ENCODE measurements at regions not wholly inside any gene's neighbourhood (a gene's known extent, or its start where the extent isn't known, plus 50 kb on each side); places are given as distances from the start of the nearest gene placed in this dataset.

GRCh38 chr14:44662250-44662891 is 155.3 kb upstream of the FSCB start:
- FAIRE-seq (no peak), DNase-seq (ENCODE audit: low read depth in 1 of 2, low spot score in 1 of 2) (no peak), ATAC-seq (no peak)
- no peak for TF ChIP-seq GATA3 (IDR thresholded peaks at IDR 0.05; ENCODE audit: borderline replicate concordance)
- TF ChIP-seq HEYL (CRISPR knock-in tag; IDR thresholded peaks at IDR 0.05): no peak
- TF ChIP-seq RAD21 (conservative IDR thresholded peaks at IDR 0.05 in 1 of 2, IDR thresholded peaks at IDR 0.05 in 1 of 2): no peak
- no peak for TF ChIP-seq RFX5 (IDR thresholded peaks at IDR 0.05)
- no peak for TF ChIP-seq MAX (IDR thresholded peaks at IDR 0.05)
- no peak for TF ChIP-seq NFE2L2 (conservative IDR thresholded peaks at IDR 0.05; ENCODE audit: low read length)
- no peak for TF ChIP-seq ZFP36 (IDR thresholded peaks at IDR 0.05; ENCODE audit: borderline replicate concordance, partially characterized antibody)
- no peak for TF ChIP-seq NR3C1 (IDR thresholded peaks at IDR 0.05)
- no peak for TF ChIP-seq CHD4 (IDR thresholded peaks at IDR 0.05; ENCODE audit: borderline replicate concordance)
- TF ChIP-seq KDM5A (IDR thresholded peaks at IDR 0.05): no peak
- TF ChIP-seq MYC (IDR thresholded peaks at IDR 0.05; ENCODE audit: borderline replicate concordance, low read length): no peak
- no peak for TF ChIP-seq ZNF302 (CRISPR knock-in tag; IDR thresholded peaks at IDR 0.05)
- TF ChIP-seq REST (IDR thresholded peaks at IDR 0.05): no peak
- TF ChIP-seq ESRRA (IDR thresholded peaks at IDR 0.05; ENCODE audit: borderline replicate concordance, low read length): no peak
- TF ChIP-seq ELK1 (IDR thresholded peaks at IDR 0.05; ENCODE audit: low read depth, low read length): no peak
- TF ChIP-seq CHD2 (IDR thresholded peaks at IDR 0.05; ENCODE audit: low read length, partially characterized antibody): no peak
- TF ChIP-seq SMC3 (IDR thresholded peaks at IDR 0.05): no peak
- TF ChIP-seq ZSCAN20 (CRISPR knock-in tag; IDR thresholded peaks at IDR 0.05): no peak
- Histone ChIP-seq H3K9me3 (no peaks in the 10 kb centered on the region), H3K4me2 (no peak overlapping the region), H3K4me3 (no peak overlapping the region), H3K27ac (no peak overlapping the region), H3K4me1 (no peaks in the 10 kb centered on the region)
- ChIA-PET POLR2A (no interaction called here), CTCF (no interaction called here)

- no peak for TF ChIP-seq TFCP2L1 (CRISPR knock-in tag; IDR thresholded peaks at IDR 0.05)
- no peak for TF ChIP-seq REST (IDR thresholded peaks at IDR 0.05)
- no peak for TF ChIP-seq SREBF2 (IDR thresholded peaks at IDR 0.05)
- TF ChIP-seq POLR2AphosphoS2 (conservative IDR thresholded peaks at IDR 0.05; ENCODE audit: low read length): no peak
- no peak for TF ChIP-seq NFE2L2 (conservative IDR thresholded peaks at IDR 0.05; ENCODE audit: low read length)
- TF ChIP-seq HOXB5 (CRISPR knock-in tag; IDR thresholded peaks at IDR 0.05): no peak
- no peak for TF ChIP-seq HES2 (IDR thresholded peaks at IDR 0.05)
- no peak for TF ChIP-seq SMC3 (IDR thresholded peaks at IDR 0.05)
- no peak overlapping the region for H3K4me3 ChIP-seq
- FAIRE-seq (no peak), ATAC-seq (no peak), DNase-seq (ENCODE audit: low read depth in 1 of 2, low spot score in 1 of 2) (no peak)
- POLR2A ChIA-PET: no interaction called here
- H3K27ac ChIP-seq: no peak overlapping the region
- WGBS (ENCODE audit: missing lambda C conversion rate): 57% methylated on average over 1 of the region's 1 CpG
- CTCF ChIA-PET: interaction anchor here (1.3 to 1.5 kb wide), 2 partner anchors 9 to 1155 kb away, joined by 3 to 4 read pairs; no protein-coding TSS in a partner anchor
- H3K9me3 ChIP-seq: no peaks in the 10 kb centered on the region
- H3K4me2 ChIP-seq: no peak overlapping the region
- H3K4me1 ChIP-seq: no peaks in the 10 kb centered on the region
Observed at GRCh38 chr14:44658389-44658696, 151.3 kb upstream of the FSCB start.
